ENCODE measurements at regions not wholly inside any gene's neighbourhood (a gene's known extent, or its start where the extent isn't known, plus 50 kb on each side); places are given as distances from the start of the nearest gene placed in this dataset.

- TF ChIP-seq CTCF (IDR thresholded peaks at IDR 0.05; ENCODE audit: low read depth, low read length), result no peak
- no peak overlapping the region for H3K4me3 ChIP-seq (ENCODE audit: low read depth, low read length)
Measured at GRCh38 chr5:74341221-74341620, 299.3 kb downstream of the ENC1 start.

GRCh38 chr5:74340476-74340875, 300.1 kb downstream of the ENC1 start:
- H3K4me3 ChIP-seq (ENCODE audit: low read depth, low read length), result no peak overlapping the region

GRCh38 chr5:74337984-74338310, 302.6 kb downstream of the ENC1 start:
- TF ChIP-seq CTCF (IDR thresholded peaks at IDR 0.05; ENCODE audit: low read depth, low read length), result no peak
- no peak overlapping the region for H3K4me3 ChIP-seq (ENCODE audit: low read depth, low read length)

More at GRCh38 chr5:74340476-74340875, 300.1 kb downstream of the ENC1 start:
- TF ChIP-seq CTCF (IDR thresholded peaks at IDR 0.05; ENCODE audit: low read depth, low read length), result no peak

- H3K4me3 ChIP-seq (ENCODE audit: low read depth, low read length), result no peak overlapping the region
- TF ChIP-seq CTCF (IDR thresholded peaks at IDR 0.05; ENCODE audit: low read depth, low read length), result no peak
Measured at GRCh38 chr5:74337254-74337983, 303.1 kb downstream of the ENC1 start.

- TF ChIP-seq CTCF (IDR thresholded peaks at IDR 0.05; ENCODE audit: low read depth, low read length), result no peak
- no peak overlapping the region for H3K4me3 ChIP-seq (ENCODE audit: low read depth, low read length)
Measured at GRCh38 chr5:74336297-74336696, 304.2 kb downstream of the ENC1 start.

GRCh38 chr5:74334762-74335384, 305.7 kb downstream of the ENC1 start:
- TF ChIP-seq CTCF (IDR thresholded peaks at IDR 0.05; ENCODE audit: low read depth, low read length), result no peak
- H3K4me3 ChIP-seq (ENCODE audit: low read depth, low read length), result no peak overlapping the region

GRCh38 chr5:74334062-74334761, 306.3 kb downstream of the ENC1 start:
- no peak for TF ChIP-seq CTCF (IDR thresholded peaks at IDR 0.05; ENCODE audit: low read depth, low read length)
- H3K4me3 ChIP-seq (ENCODE audit: low read depth, low read length), result no peak overlapping the region

Measured in WI38 (cell line).